Left lung (tissue), 4 donors: ENCODE measurements at regions not wholly inside any gene's neighbourhood (a gene's known extent, or its start where the extent isn't known, plus 50 kb on each side); places are given as distances from the start of the nearest gene placed in this dataset.

Experiments used
- ATAC-seq: fragments of 200-7000 bp; cut with Tn5 transposase; one replicate; pipeline ENCODE4 v1.9.1; 2020; ENCODE audit warnings: moderate library complexity
- DNase-seq, 4 donors: peaks; one replicate each; pipeline ENCODE4 v3.0.0-alpha.2; 2013 to 2020
- H3K27ac ChIP-seq, 2 donors: fragments of 200-600 bp; sonication (generic) in 1 of 2; one replicate each; pipeline versions ENCODE4 v1.5.0 to v1.8.0; 2020 to 2021
- H3K27me3 ChIP-seq, 2 donors: fragments of 200-600 bp; sonication (generic) in 1 of 2; one replicate each; pipeline versions ENCODE4 v1.5.0 to v1.8.0; 2020 to 2021
- H3K36me3 ChIP-seq, 2 donors: fragments of 200-600 bp; sonication (generic) in 1 of 2; one replicate each; pipeline versions ENCODE4 v1.5.0 to v1.8.0; 2020 to 2021
- H3K4me1 ChIP-seq, 2 donors: fragments of 200-600 bp; one replicate each; pipeline ENCODE4 v1.8.0; 2021
- H3K4me3 ChIP-seq, 2 donors: fragments of 200-600 bp; sonication (generic) in 1 of 2; one replicate each; pipeline versions ENCODE4 v1.5.0 to v1.8.0; 2020 to 2021; ENCODE audit warnings: mild to moderate bottlenecking in 1 of 2
- H3K9me3 ChIP-seq, 2 donors: fragments of 200-600 bp; sonication (generic) in 1 of 2; one replicate each; pipeline versions ENCODE4 v1.5.0 to v1.8.0; 2020 to 2021
- intact Hi-C, 2 donors: fragments of 100-400 bp; cut with DNase I; formaldehyde crosslinking; loops; one replicate each; pipeline versions ENCODE4 v1.11.2 to v1.14.2; 2022
- TF ChIP-seq, protein P1 (sequence below), 2 donors: fragments of 200-600 bp; sonication (generic) in 1 of 2; IDR thresholded peaks; one replicate each; pipeline versions ENCODE4 v1.5.0 to v1.8.0; 2021; ENCODE audit warnings: antibody characterized with exemption in 2 of 2
- donor health status: DM: no; HTN: yes; CAD: no.
- donor health status: DM: no; HTN: no; CAD: no.

DNA sequence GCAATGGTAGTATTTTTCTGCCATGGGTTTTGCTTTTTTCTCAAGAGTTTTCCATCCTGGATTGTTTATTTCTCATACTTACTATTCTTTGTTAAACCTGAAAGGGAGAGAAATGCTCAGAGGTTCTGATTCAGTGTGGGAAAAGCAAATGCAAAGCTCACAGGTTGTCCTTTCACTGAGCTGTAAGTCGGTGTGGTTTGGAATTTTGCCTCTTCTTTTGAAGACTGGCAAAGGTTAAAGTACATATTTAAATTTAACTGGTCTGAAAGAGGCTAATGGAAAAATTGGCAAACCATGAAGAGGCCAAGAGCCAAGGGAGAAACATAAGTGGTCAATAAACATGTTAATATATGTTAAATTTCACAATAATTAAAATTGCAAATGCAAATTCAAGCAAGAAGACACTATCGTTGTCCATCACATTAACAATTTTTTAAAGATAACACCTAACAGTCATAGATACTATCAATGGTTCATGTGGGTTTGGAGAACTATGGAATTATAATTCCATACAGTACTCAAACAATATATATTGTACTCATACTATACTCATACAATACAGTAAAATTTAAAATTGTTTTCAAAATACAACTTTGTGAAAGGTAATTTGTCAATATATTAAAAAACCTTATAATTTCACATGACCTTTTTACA lies 246.8 kb upstream of the STT3B start:
- DNase-seq (no peak), ATAC-seq (no peak)
- Histone ChIP-seq H3K9me3 (no peaks in the 10 kb centered on the region), H3K4me1 (peaks cover 4 to 10% of the 10 kb centered on the region in 2 donors), H3K4me3 (no peak overlapping the region), H3K27me3 (no peaks in the 10 kb centered on the region), H3K27ac (no peak overlapping the region), H3K36me3 (no peaks in the 10 kb centered on the region)
- TF ChIP-seq, protein P1, sequence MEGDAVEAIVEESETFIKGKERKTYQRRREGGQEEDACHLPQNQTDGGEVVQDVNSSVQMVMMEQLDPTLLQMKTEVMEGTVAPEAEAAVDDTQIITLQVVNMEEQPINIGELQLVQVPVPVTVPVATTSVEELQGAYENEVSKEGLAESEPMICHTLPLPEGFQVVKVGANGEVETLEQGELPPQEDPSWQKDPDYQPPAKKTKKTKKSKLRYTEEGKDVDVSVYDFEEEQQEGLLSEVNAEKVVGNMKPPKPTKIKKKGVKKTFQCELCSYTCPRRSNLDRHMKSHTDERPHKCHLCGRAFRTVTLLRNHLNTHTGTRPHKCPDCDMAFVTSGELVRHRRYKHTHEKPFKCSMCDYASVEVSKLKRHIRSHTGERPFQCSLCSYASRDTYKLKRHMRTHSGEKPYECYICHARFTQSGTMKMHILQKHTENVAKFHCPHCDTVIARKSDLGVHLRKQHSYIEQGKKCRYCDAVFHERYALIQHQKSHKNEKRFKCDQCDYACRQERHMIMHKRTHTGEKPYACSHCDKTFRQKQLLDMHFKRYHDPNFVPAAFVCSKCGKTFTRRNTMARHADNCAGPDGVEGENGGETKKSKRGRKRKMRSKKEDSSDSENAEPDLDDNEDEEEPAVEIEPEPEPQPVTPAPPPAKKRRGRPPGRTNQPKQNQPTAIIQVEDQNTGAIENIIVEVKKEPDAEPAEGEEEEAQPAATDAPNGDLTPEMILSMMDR (IDR thresholded peaks at IDR 0.05): no peak
- intact Hi-C loops: no loop called here

DNA sequence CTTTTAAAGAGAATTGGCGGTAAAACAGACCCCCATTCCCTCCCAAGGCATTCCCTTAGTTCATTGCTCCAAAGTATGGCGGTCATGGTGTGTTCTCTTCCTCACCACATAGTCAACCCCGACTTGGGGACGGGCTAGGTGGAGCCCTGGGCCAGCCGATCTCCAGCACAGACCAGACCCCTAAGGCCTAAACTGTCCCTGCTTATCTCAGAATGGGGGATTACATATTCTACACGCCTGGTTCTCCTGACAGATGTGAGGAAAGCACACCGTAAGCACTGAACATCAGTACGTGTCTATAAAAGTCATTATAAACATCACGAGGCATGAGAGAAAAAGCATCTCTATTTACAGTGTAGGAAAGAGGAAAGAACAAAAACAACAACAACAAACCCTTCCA lies 244.5 kb upstream of the STT3B start:
- H3K27me3 ChIP-seq: no peaks in the 10 kb centered on the region
- H3K36me3 ChIP-seq: no peaks in the 10 kb centered on the region
- no peak for DNase-seq
- intact Hi-C loops: no loop called here
- H3K4me1 ChIP-seq: peaks cover 4 to 10% of the 10 kb centered on the region in 2 donors
- no peak overlapping the region for H3K4me3 ChIP-seq
- TF ChIP-seq, protein P1 (IDR thresholded peaks at IDR 0.05): no peak
- no peak for ATAC-seq
- no peaks in the 10 kb centered on the region for H3K9me3 ChIP-seq
- no peak overlapping the region for H3K27ac ChIP-seq

DNA sequence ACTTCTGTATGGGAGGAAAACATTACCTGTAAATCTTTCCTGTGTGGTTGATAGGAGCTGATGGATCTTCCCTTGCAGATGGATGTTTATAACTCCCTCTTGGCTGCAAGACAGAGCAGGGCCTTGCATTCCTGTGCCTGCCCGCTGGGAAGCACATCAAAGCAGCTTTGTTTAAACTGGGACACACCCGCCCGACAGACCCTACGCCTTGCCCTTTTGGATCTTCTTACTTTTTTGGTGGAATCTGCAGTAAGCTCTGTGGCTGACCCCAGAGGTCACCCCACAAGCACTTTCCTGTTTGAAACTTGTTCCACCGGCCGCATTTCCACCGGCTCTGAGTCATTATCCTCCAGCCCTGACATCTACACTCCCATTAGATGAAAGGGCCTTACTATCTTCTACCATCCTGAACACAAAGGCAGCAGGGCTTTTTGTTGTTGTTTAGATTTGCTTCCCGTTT lies 244.1 kb upstream of the STT3B start:
- H3K9me3 ChIP-seq: no peaks in the 10 kb centered on the region
- no peaks in the 10 kb centered on the region for H3K27me3 ChIP-seq
- H3K36me3 ChIP-seq: no peaks in the 10 kb centered on the region
- no peak overlapping the region for H3K27ac ChIP-seq
- no peak overlapping the region for H3K4me3 ChIP-seq
- DNase-seq (peak in 2 of 4 donors; percentile 15 to 36), ATAC-seq (peak; percentile 79)
- intact Hi-C loops: no loop called here
- peaks cover 4 to 10% of the 10 kb centered on the region in 2 donors for H3K4me1 ChIP-seq
- TF ChIP-seq, protein P1 (IDR thresholded peaks at IDR 0.05): no peak

DNA sequence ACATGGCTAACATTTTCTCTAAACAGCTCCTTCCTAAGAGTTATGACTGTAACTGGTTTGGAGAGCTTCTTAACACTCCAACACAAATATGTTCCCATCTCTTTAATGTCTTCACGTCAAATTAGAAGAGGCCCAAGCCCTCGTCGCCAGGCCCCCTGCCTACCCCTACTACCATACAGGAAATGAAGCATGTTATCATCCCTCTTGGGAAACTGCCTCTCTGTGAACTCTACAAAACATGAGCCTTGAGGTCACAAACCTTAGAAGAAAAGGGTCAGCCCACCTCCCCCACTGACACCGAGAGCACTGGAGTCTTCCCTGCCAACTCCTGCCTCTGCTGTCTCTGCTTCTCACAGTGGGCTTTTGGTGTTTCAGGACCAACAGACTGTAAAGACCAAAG lies 243.1 kb upstream of the STT3B start:
- Histone ChIP-seq H3K27me3 (no peaks in the 10 kb centered on the region), H3K9me3 (no peaks in the 10 kb centered on the region), H3K36me3 (no peaks in the 10 kb centered on the region), H3K4me1 (peaks cover 4 to 10% of the 10 kb centered on the region in 2 donors), H3K27ac (no peak overlapping the region), H3K4me3 (no peak overlapping the region)
- ATAC-seq (no peak), DNase-seq (no peak)
- TF ChIP-seq, protein P1 (IDR thresholded peaks at IDR 0.05): no peak
- intact Hi-C loops: no loop called here

DNA sequence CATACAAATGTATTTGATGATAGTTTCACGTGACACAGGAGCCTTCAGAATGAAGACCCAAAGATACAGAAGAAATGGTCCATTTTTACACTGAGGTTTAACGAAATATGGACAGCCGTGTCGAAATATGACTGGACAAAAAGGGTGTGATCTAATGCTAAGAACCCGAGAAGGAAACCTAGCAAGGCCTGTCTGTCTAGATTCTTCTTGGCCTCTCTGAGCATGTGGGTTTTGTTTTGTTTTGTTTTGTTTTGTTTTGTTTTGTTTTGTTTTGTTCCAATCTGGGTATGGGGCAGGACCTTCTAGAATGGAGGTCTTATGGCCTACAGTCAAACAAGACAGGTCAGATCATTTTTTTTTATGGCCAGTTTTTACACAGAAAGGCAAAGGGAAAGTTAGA lies 242.7 kb upstream of the STT3B start:
- Histone ChIP-seq H3K9me3 (no peaks in the 10 kb centered on the region), H3K27me3 (no peaks in the 10 kb centered on the region), H3K27ac (no peak overlapping the region), H3K36me3 (no peaks in the 10 kb centered on the region), H3K4me3 (no peak overlapping the region), H3K4me1 (peaks cover 4 to 10% of the 10 kb centered on the region in 2 donors)
- DNase-seq: no peak
- intact Hi-C loops: no loop called here
- no peak for ATAC-seq
- TF ChIP-seq, protein P1 (IDR thresholded peaks at IDR 0.05): no peak
